ENCODE measurements at regions not wholly inside any gene's neighbourhood (a gene's known extent, or its start where the extent isn't known, plus 50 kb on each side); places are given as distances from the start of the nearest gene placed in this dataset.

GRCh38 chr18:8948471-8949149 is 153.9 kb upstream of the NDUFV2 start:
- TF ChIP-seq, protein P1, sequence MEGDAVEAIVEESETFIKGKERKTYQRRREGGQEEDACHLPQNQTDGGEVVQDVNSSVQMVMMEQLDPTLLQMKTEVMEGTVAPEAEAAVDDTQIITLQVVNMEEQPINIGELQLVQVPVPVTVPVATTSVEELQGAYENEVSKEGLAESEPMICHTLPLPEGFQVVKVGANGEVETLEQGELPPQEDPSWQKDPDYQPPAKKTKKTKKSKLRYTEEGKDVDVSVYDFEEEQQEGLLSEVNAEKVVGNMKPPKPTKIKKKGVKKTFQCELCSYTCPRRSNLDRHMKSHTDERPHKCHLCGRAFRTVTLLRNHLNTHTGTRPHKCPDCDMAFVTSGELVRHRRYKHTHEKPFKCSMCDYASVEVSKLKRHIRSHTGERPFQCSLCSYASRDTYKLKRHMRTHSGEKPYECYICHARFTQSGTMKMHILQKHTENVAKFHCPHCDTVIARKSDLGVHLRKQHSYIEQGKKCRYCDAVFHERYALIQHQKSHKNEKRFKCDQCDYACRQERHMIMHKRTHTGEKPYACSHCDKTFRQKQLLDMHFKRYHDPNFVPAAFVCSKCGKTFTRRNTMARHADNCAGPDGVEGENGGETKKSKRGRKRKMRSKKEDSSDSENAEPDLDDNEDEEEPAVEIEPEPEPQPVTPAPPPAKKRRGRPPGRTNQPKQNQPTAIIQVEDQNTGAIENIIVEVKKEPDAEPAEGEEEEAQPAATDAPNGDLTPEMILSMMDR (IDR thresholded peaks at IDR 0.05) = no peak
- H3K9me3 ChIP-seq = peaks cover 0 to 7% of the 10 kb centered on the region in 2 donors
- H3K4me3 ChIP-seq = no peak overlapping the region
- DNase-seq = no peak
- H3K4me1 ChIP-seq = no peaks in the 10 kb centered on the region
- peak; percentile 41 for ATAC-seq
- no peaks in the 10 kb centered on the region for H3K36me3 ChIP-seq
- intact Hi-C loops (cut with DNase I) = no loop called here
- H3K27ac ChIP-seq = no peak overlapping the region
- no peaks in the 10 kb centered on the region for H3K27me3 ChIP-seq

DNA sequence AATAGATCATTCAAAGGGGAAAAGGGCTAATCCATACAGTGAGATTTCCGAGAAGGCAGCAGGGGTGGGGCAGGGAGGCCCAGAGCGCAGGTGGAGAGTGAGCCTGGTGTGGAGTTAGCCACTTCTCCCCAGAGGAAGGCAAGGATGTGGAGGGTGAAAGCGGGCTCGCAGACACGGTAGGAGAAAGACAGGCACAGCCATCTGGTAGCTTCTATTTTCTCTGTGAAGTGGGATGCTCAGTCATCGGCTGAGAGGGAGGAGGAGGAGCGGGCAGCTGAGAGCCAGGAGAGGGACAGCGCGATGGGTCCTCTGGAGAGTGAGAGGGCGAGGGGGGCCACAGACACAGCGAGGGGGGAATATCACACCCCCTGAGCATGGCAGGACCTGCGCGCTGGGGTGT is 153.3 kb upstream of the NDUFV2 start:
- Histone ChIP-seq H3K9me3 (peaks cover 0 to 7% of the 10 kb centered on the region in 2 donors), H3K4me3 (no peak overlapping the region), H3K27me3 (no peaks in the 10 kb centered on the region), H3K27ac (no peak overlapping the region), H3K36me3 (no peaks in the 10 kb centered on the region), H3K4me1 (no peaks in the 10 kb centered on the region)
- intact Hi-C loops (cut with DNase I) = no loop called here
- TF ChIP-seq, protein P1 (IDR thresholded peaks at IDR 0.05) = no peak
- DNase-seq = no peak
- ATAC-seq = no peak

DNA sequence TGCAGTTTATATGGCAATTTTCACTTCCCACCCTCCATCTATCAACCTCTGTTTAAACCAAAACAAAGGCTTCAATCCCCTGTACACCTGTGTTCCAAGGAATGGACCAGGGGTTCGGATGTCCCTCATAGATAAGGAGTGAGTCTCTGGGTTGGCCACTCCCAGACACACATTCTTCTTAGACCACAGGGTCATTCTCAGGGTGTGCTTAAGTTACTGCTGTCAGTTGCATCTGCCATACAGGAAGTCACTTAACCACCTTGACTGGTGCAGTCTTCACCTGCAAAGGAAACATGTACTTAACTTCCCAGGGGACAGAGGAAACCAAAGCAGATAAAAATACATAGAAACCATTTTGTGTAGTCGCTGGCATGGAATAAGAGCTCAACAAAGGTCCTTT is 151.0 kb upstream of the NDUFV2 start:
- H3K27ac ChIP-seq = no peak overlapping the region
- ATAC-seq (no peak), DNase-seq (no peak)
- intact Hi-C loops (cut with DNase I) = no loop called here
- H3K36me3 ChIP-seq = no peaks in the 10 kb centered on the region
- TF ChIP-seq, protein P1 (IDR thresholded peaks at IDR 0.05) = no peak
- H3K9me3 ChIP-seq = peaks cover 0 to 5% of the 10 kb centered on the region in 2 donors
- no peaks in the 10 kb centered on the region for H3K27me3 ChIP-seq
- no peak overlapping the region for H3K4me3 ChIP-seq
- H3K4me1 ChIP-seq = no peaks in the 10 kb centered on the region

GRCh38 chr18:8952174-8952573 is 150.3 kb upstream of the NDUFV2 start:
- DNase-seq = no peak
- Histone ChIP-seq H3K27me3 (no peaks in the 10 kb centered on the region), H3K4me1 (no peaks in the 10 kb centered on the region), H3K27ac (no peak overlapping the region), H3K36me3 (no peaks in the 10 kb centered on the region), H3K9me3 (peaks cover 0 to 2% of the 10 kb centered on the region in 2 donors), H3K4me3 (no peak overlapping the region)
- TF ChIP-seq, protein P1 (IDR thresholded peaks at IDR 0.05) = no peak
- no peak for ATAC-seq
- intact Hi-C loops (cut with DNase I) = no loop called here

- ATAC-seq (peak; percentile 49), DNase-seq (no peak)
- TF ChIP-seq, protein P1 (IDR thresholded peaks at IDR 0.05) = no peak
- intact Hi-C loops (cut with DNase I) = no loop called here
- Histone ChIP-seq H3K9me3 (peaks cover 0 to 2% of the 10 kb centered on the region in 2 donors), H3K27me3 (no peaks in the 10 kb centered on the region), H3K4me1 (no peaks in the 10 kb centered on the region), H3K36me3 (no peaks in the 10 kb centered on the region), H3K27ac (no peak overlapping the region), H3K4me3 (no peak overlapping the region)
These were observed 149.4 kb upstream of the NDUFV2 start for GRCh38 chr18:8952769-8953760.
